K562 (cell line): ENCODE measurements at regions not wholly inside any gene's neighbourhood (a gene's known extent, or its start where the extent isn't known, plus 50 kb on each side); places are given as distances from the start of the nearest gene placed in this dataset.

ENCODE experiments used
- ZNF274 ChIP-seq: IDR thresholded peaks from 2 replicates; pipeline ENCODE4 v1.6.1; 2011; ENCODE audit warnings: low read depth, mild to moderate bottlenecking, low read length, moderate library complexity, borderline replicate concordance
- TF ChIP-seq, protein P1 (sequence below): fragments of 450-650 bp; IDR thresholded peaks from 2 replicates; pipeline ENCODE4 v1.6.1; 2016; ENCODE audit warnings: mild to moderate bottlenecking, moderate library complexity

DNA sequence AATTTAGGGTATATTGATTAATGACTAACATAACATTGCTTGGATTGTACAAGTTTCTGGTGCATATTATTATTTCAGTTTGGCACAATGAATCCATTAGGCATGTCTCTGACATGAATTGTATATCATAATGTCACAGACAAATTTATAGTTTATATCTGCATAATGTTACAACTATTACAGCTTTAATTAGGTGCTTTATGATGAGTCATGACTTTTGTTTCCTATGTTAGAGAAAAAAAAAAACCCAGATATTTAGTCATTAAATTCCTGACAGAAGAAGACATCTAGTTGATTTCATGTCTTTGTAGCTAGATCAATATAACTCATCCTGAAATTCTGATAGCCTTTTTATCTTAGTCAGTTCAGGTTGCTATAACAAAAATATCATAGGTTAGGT is 385.7 kb upstream of the EPHA5 start (continued):
- TF ChIP-seq, protein P1, sequence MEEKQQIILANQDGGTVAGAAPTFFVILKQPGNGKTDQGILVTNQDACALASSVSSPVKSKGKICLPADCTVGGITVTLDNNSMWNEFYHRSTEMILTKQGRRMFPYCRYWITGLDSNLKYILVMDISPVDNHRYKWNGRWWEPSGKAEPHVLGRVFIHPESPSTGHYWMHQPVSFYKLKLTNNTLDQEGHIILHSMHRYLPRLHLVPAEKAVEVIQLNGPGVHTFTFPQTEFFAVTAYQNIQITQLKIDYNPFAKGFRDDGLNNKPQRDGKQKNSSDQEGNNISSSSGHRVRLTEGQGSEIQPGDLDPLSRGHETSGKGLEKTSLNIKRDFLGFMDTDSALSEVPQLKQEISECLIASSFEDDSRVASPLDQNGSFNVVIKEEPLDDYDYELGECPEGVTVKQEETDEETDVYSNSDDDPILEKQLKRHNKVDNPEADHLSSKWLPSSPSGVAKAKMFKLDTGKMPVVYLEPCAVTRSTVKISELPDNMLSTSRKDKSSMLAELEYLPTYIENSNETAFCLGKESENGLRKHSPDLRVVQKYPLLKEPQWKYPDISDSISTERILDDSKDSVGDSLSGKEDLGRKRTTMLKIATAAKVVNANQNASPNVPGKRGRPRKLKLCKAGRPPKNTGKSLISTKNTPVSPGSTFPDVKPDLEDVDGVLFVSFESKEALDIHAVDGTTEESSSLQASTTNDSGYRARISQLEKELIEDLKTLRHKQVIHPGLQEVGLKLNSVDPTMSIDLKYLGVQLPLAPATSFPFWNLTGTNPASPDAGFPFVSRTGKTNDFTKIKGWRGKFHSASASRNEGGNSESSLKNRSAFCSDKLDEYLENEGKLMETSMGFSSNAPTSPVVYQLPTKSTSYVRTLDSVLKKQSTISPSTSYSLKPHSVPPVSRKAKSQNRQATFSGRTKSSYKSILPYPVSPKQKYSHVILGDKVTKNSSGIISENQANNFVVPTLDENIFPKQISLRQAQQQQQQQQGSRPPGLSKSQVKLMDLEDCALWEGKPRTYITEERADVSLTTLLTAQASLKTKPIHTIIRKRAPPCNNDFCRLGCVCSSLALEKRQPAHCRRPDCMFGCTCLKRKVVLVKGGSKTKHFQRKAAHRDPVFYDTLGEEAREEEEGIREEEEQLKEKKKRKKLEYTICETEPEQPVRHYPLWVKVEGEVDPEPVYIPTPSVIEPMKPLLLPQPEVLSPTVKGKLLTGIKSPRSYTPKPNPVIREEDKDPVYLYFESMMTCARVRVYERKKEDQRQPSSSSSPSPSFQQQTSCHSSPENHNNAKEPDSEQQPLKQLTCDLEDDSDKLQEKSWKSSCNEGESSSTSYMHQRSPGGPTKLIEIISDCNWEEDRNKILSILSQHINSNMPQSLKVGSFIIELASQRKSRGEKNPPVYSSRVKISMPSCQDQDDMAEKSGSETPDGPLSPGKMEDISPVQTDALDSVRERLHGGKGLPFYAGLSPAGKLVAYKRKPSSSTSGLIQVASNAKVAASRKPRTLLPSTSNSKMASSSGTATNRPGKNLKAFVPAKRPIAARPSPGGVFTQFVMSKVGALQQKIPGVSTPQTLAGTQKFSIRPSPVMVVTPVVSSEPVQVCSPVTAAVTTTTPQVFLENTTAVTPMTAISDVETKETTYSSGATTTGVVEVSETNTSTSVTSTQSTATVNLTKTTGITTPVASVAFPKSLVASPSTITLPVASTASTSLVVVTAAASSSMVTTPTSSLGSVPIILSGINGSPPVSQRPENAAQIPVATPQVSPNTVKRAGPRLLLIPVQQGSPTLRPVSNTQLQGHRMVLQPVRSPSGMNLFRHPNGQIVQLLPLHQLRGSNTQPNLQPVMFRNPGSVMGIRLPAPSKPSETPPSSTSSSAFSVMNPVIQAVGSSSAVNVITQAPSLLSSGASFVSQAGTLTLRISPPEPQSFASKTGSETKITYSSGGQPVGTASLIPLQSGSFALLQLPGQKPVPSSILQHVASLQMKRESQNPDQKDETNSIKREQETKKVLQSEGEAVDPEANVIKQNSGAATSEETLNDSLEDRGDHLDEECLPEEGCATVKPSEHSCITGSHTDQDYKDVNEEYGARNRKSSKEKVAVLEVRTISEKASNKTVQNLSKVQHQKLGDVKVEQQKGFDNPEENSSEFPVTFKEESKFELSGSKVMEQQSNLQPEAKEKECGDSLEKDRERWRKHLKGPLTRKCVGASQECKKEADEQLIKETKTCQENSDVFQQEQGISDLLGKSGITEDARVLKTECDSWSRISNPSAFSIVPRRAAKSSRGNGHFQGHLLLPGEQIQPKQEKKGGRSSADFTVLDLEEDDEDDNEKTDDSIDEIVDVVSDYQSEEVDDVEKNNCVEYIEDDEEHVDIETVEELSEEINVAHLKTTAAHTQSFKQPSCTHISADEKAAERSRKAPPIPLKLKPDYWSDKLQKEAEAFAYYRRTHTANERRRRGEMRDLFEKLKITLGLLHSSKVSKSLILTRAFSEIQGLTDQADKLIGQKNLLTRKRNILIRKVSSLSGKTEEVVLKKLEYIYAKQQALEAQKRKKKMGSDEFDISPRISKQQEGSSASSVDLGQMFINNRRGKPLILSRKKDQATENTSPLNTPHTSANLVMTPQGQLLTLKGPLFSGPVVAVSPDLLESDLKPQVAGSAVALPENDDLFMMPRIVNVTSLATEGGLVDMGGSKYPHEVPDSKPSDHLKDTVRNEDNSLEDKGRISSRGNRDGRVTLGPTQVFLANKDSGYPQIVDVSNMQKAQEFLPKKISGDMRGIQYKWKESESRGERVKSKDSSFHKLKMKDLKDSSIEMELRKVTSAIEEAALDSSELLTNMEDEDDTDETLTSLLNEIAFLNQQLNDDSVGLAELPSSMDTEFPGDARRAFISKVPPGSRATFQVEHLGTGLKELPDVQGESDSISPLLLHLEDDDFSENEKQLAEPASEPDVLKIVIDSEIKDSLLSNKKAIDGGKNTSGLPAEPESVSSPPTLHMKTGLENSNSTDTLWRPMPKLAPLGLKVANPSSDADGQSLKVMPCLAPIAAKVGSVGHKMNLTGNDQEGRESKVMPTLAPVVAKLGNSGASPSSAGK: no peak
- no peak for TF ChIP-seq ZNF274
